HCT116 (cell line): ENCODE measurements at regions not wholly inside any gene's neighbourhood (a gene's known extent, or its start where the extent isn't known, plus 50 kb on each side); places are given as distances from the start of the nearest gene placed in this dataset.

ENCODE experiments used
- ATAC-seq: fragments of 200-7000 bp; cut with Tn5 transposase; 2 replicates; pipeline ENCODE4 v1.9.1; 2020; ENCODE audit warnings: mild to moderate bottlenecking, moderate library complexity
- BruUV-seq: library from RNA; stranded (reverse); fragments of 400-500 nt; replicated peaks from 2 replicates; lab custom pipeline; 2021; lab: Mats Ljungman, UMichigan
- CTCF ChIA-PET: fragments of 300-600 bp; sonication (Branson Sonifier 250); formaldehyde crosslinking; loops from one replicate; lab custom pipeline; 2021; ENCODE audit warnings: antibody characterized with exemption; lab: Charles Lee
- POLR2A ChIA-PET: fragments of 300-600, 350-600 bp; sonication (Branson Sonifier 250); formaldehyde crosslinking; loops from one replicate; lab custom pipeline; 2021; ENCODE audit warnings: antibody characterized with exemption; lab: Charles Lee
- RAD21 ChIA-PET, 2 experiments: fragments of 300-600 bp; sonication (Branson Sonifier 250); formaldehyde crosslinking; loops; one replicate each; lab custom pipeline; 2023; ENCODE audit warnings: low total read pairs in 2 of 2; ENCODE audit not compliant: uncharacterized antibody in 2 of 2, unreplicated experiment in 2 of 2, low non-redundant PET in 1 of 2; lab: Charles Lee
- DNase-seq: peaks from one replicate; pipeline ENCODE4 v3.0.0-alpha.2; 2010; ENCODE audit warnings: low read depth, low spot score
- H2AFZ ChIP-seq: fragments of 200-600 bp; shearing (Covaris generic), sonication (generic); 2 replicates; pipeline ENCODE4 v1.6.1; 2017; ENCODE audit warnings: low read depth, mixed run types, mixed read lengths, antibody characterized with exemption, low read length; ENCODE audit not compliant: poor library complexity, severe bottlenecking
- H3K27ac ChIP-seq: 2 replicates; pipeline ENCODE4 v1.5.1; 2012; ENCODE audit warnings: low read depth, low read length
- H3K27me3 ChIP-seq: fragments of 200-600 bp; sonication (generic); 2 replicates; pipeline ENCODE4 v1.6.1; 2016; ENCODE audit warnings: mixed run types, low read length, mixed read lengths; ENCODE audit not compliant: insufficient read depth
- H3K36me3 ChIP-seq, 2 experiments: fragments of 200-500 bp in 1 of 2; fragments of 200-600 bp in 1 of 2; sonication (Bioruptor generic) in 1 of 2; sonication (generic) in 1 of 2; 2 replicates each; pipeline versions ENCODE4 v1.5.1 to v1.6.1; 2014 to 2016; ENCODE audit warnings: low read length in 2 of 2, inconsistent platforms in 1 of 2, mixed read lengths in 1 of 2, mixed run types in 1 of 2; ENCODE audit not compliant: insufficient read depth in 2 of 2, control insufficient read depth in 1 of 2
- H3K4me1 ChIP-seq, 2 experiments: fragments of 200-600 bp in 1 of 2; sonication (generic) in 1 of 2; 2 replicates each; pipeline versions ENCODE4 v1.5.1 to v1.6.1; 2012 to 2017; ENCODE audit warnings: low read length in 2 of 2, inconsistent platforms in 1 of 2, mild to moderate bottlenecking in 1 of 2, mixed read lengths in 1 of 2, mixed run types in 1 of 2, moderate library complexity in 1 of 2; ENCODE audit not compliant: insufficient read depth in 2 of 2, control insufficient read depth in 1 of 2
- H3K4me2 ChIP-seq: fragments of 200-600 bp; sonication (generic); 2 replicates; pipeline ENCODE4 v1.6.1; 2017; ENCODE audit warnings: mixed run types, low read length, mixed read lengths
- H3K4me3 ChIP-seq, 2 experiments: fragments of 200-600 bp in 1 of 2; sonication (generic) in 1 of 2; replicated peaks in 1 of 2; 2 replicates each; pipeline ENCODE4 v1.5.1; 2011 to 2016; ENCODE audit warnings: low read length in 2 of 2, control low read depth in 1 of 2, low read depth in 1 of 2, mild to moderate bottlenecking in 1 of 2, mixed read lengths in 1 of 2, mixed run types in 1 of 2
- H3K79me2 ChIP-seq: fragments of 200-600 bp; sonication (generic); 2 replicates; pipeline ENCODE4 v1.6.1; 2017; ENCODE audit warnings: mild to moderate bottlenecking, mixed run types, low read length, moderate library complexity, mixed read lengths; ENCODE audit not compliant: insufficient read depth
- H3K9ac ChIP-seq: fragments of 200-600 bp; sonication (generic); 2 replicates; pipeline ENCODE4 v1.6.1; 2016; ENCODE audit warnings: low read length, mixed read lengths
- H3K9me2 ChIP-seq: fragments of 200-600 bp; sonication (generic), shearing (Covaris generic); 2 replicates; pipeline ENCODE4 v1.6.1; 2017; ENCODE audit warnings: mixed run types, mild to moderate bottlenecking, moderate library complexity; ENCODE audit not compliant: insufficient read depth
- H3K9me3 ChIP-seq, 2 experiments: fragments of 200-500 bp in 1 of 2; fragments of 200-600 bp in 1 of 2; sonication (Bioruptor generic) in 1 of 2; sonication (generic) in 1 of 2; 2 replicates each; pipeline ENCODE4 v1.6.1; 2014 to 2017; ENCODE audit warnings: low read length in 2 of 2, mixed read lengths in 2 of 2, inconsistent platforms in 1 of 2, low read depth in 1 of 2, mild to moderate bottlenecking in 1 of 2, mixed run types in 1 of 2, moderate library complexity in 1 of 2; ENCODE audit not compliant: control insufficient read depth in 1 of 2, insufficient read depth in 1 of 2
- H4K20me1 ChIP-seq: fragments of 200-600 bp; sonication (generic), shearing (Covaris generic); 2 replicates; pipeline ENCODE4 v1.6.1; 2017; ENCODE audit warnings: mixed run types, mild to moderate bottlenecking, moderate library complexity; ENCODE audit not compliant: insufficient read depth
- CEBPB ChIP-seq: IDR thresholded peaks from 2 replicates; pipeline ENCODE4 v1.6.1; 2012; ENCODE audit warnings: low read depth
- EGR1 ChIP-seq: IDR thresholded peaks from 2 replicates; pipeline ENCODE4 v1.6.1; 2012; ENCODE audit warnings: low read depth
- EZH2 ChIP-seq: fragments of 200-600 bp; sonication (generic); IDR thresholded peaks from 2 replicates; pipeline ENCODE4 v1.6.1; 2017; ENCODE audit warnings: antibody characterized with exemption, mixed run types
- EZH2phosphoT487 ChIP-seq: fragments of 200-600 bp; IDR thresholded peaks from 2 replicates; pipeline ENCODE4 v1.6.1; 2018; ENCODE audit warnings: antibody characterized with exemption, borderline replicate concordance
- POLR2AphosphoS5 ChIP-seq: IDR thresholded peaks from 2 replicates; pipeline ENCODE4 v1.6.1; 2011; ENCODE audit warnings: mild to moderate bottlenecking, low read depth, low read length, moderate library complexity
- SIN3A ChIP-seq: IDR thresholded peaks from 2 replicates; pipeline ENCODE4 v1.6.1; 2012; ENCODE audit warnings: low read depth
- SP1 ChIP-seq: IDR thresholded peaks from 2 replicates; pipeline ENCODE4 v1.6.1; 2012; ENCODE audit warnings: low read depth
- SRF ChIP-seq: IDR thresholded peaks from 2 replicates; pipeline ENCODE4 v1.6.1; 2012; ENCODE audit warnings: low read depth
- TCF7L2 ChIP-seq: IDR thresholded peaks from 2 replicates; pipeline ENCODE4 v1.7.0; 2011; ENCODE audit warnings: borderline replicate concordance, inconsistent platforms; ENCODE audit not compliant: insufficient read depth, insufficient read length; ENCODE audit errors: extremely low read depth
- YY1 ChIP-seq: IDR thresholded peaks from 2 replicates; pipeline ENCODE4 v1.6.1; 2011; ENCODE audit warnings: low read length, low read depth, moderate library complexity, mild to moderate bottlenecking; ENCODE audit not compliant: insufficient replicate concordance; ENCODE audit errors: extremely low read depth
- ZFX ChIP-seq: fragments of 450-650 bp; IDR thresholded peaks from 2 replicates; pipeline ENCODE4 v1.6.1; 2017
- intact Hi-C: fragments of 100-400 bp; cut with micrococcal nuclease; formaldehyde crosslinking; loops from 2 replicates; pipeline ENCODE4 v1.10.0; 2022
- TF ChIP-seq, protein P1 (sequence below): IDR thresholded peaks from 2 replicates; pipeline ENCODE4 v1.6.1; 2012
- TF ChIP-seq, protein P2 (sequence below), 3 experiments: fragments of 200-600 bp in 1 of 3; sonication (generic) in 1 of 3; IDR thresholded peaks in 2 of 3; conservative IDR thresholded peaks in 1 of 3; 2 replicates each; pipeline ENCODE4 v1.5.1; 2012 to 2017; ENCODE audit warnings: low read depth in 2 of 3, low read length in 2 of 3, antibody characterized with exemption in 1 of 3, borderline replicate concordance in 1 of 3, control low read depth in 1 of 3, mild to moderate bottlenecking in 1 of 3, mixed read lengths in 1 of 3, mixed run types in 1 of 3, moderate library complexity in 1 of 3; ENCODE audit not compliant: insufficient read depth in 1 of 3
- TF ChIP-seq, protein P3 (sequence below): IDR thresholded peaks from 2 replicates; pipeline ENCODE4 v1.6.1; 2011; ENCODE audit warnings: mild to moderate bottlenecking, low read length, moderate library complexity; ENCODE audit not compliant: insufficient replicate concordance; ENCODE audit errors: extremely low read depth
- TF ChIP-seq, protein P4 (sequence below): IDR thresholded peaks from 2 replicates; pipeline ENCODE4 v1.6.1; 2012; ENCODE audit warnings: low read depth
- TF ChIP-seq, protein P5 (sequence below): IDR thresholded peaks from 2 replicates; pipeline ENCODE4 v1.6.1; 2012

DNA sequence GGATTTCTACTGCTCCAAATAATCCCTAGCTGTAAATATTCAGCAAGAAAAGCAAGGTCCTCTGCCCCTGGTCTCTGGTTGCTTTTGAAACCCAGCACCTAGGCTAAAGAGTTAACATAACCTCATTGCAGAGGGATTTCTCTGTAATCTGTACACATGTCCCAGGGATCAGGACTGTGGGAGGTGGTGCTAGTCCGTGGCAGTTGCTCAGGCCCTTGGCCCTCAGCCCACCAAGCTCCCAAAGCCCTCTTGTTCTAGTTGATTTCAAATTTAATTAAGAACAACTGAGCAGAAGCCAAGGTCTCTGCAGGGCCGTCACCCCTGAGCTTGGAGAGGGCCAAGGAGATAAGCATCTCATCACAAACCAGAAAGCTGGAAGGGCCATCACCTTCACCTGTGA is 181.1 kb downstream of the SOX9 start (continued):
- TF ChIP-seq, protein P1, sequence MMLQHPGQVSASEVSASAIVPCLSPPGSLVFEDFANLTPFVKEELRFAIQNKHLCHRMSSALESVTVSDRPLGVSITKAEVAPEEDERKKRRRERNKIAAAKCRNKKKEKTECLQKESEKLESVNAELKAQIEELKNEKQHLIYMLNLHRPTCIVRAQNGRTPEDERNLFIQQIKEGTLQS = no peak
- TF ChIP-seq, protein P2, sequence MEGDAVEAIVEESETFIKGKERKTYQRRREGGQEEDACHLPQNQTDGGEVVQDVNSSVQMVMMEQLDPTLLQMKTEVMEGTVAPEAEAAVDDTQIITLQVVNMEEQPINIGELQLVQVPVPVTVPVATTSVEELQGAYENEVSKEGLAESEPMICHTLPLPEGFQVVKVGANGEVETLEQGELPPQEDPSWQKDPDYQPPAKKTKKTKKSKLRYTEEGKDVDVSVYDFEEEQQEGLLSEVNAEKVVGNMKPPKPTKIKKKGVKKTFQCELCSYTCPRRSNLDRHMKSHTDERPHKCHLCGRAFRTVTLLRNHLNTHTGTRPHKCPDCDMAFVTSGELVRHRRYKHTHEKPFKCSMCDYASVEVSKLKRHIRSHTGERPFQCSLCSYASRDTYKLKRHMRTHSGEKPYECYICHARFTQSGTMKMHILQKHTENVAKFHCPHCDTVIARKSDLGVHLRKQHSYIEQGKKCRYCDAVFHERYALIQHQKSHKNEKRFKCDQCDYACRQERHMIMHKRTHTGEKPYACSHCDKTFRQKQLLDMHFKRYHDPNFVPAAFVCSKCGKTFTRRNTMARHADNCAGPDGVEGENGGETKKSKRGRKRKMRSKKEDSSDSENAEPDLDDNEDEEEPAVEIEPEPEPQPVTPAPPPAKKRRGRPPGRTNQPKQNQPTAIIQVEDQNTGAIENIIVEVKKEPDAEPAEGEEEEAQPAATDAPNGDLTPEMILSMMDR (IDR thresholded peaks at IDR 0.05 in 2 of 3, conservative IDR thresholded peaks at IDR 0.05 in 1 of 3; ENCODE audit: borderline replicate concordance in 1 of 3, insufficient read depth in 1 of 3, low read depth in 2 of 3, low read length in 2 of 3) = no peak
- TF ChIP-seq POLR2AphosphoS5 (no peak), CEBPB (no peak), ZFX (no peak), EGR1 (no peak), YY1 (no peak)
- TF ChIP-seq, protein P3, sequence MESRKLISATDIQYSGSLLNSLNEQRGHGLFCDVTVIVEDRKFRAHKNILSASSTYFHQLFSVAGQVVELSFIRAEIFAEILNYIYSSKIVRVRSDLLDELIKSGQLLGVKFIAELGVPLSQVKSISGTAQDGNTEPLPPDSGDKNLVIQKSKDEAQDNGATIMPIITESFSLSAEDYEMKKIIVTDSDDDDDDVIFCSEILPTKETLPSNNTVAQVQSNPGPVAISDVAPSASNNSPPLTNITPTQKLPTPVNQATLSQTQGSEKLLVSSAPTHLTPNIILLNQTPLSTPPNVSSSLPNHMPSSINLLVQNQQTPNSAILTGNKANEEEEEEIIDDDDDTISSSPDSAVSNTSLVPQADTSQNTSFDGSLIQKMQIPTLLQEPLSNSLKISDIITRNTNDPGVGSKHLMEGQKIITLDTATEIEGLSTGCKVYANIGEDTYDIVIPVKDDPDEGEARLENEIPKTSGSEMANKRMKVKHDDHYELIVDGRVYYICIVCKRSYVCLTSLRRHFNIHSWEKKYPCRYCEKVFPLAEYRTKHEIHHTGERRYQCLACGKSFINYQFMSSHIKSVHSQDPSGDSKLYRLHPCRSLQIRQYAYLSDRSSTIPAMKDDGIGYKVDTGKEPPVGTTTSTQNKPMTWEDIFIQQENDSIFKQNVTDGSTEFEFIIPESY = no peak

DNA sequence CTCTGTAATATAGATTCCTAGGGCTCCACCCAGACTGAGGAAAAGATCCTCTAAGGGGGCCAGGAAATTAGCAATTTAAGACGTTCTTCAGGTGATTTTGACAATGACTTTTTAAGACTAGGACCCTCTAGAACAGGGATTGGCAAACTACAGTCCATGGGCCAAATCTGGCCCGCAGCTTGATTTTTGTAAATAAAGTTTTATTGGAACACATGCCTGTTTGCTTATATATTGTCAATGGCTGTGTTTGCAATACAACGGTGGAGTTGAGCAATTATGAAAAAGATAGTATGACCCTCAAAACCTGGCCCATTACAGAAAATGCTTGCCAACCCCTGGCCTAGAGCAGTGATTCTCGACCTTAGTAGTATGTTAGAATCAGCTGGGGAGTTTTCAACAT is 181.9 kb downstream of the SOX9 start:
- CTCF ChIA-PET = no interaction called here
- Histone ChIP-seq H3K27ac (no peak overlapping the region), H3K36me3 (no peaks in the 10 kb centered on the region), H3K4me3 (no peak overlapping the region), H3K9me2 (no peaks in the 10 kb centered on the region), H3K9ac (no peak overlapping the region), H3K4me2 (no peak overlapping the region), H4K20me1 (no peaks in the 10 kb centered on the region), H3K27me3 (no peaks in the 10 kb centered on the region), H3K79me2 (no peaks in the 10 kb centered on the region), H2AFZ (no peak overlapping the region), H3K4me1 (peaks cover 4 to 5% of the 10 kb centered on the region in 2 experiments), H3K9me3 (no peaks in the 10 kb centered on the region)
- ATAC-seq (no peak), DNase-seq (no peak)
- TF ChIP-seq SP1 (no peak), TCF7L2 (no peak), SIN3A (no peak), SRF (no peak), EZH2 (no peak), YY1 (no peak), EGR1 (no peak), EZH2phosphoT487 (no peak)
- TF ChIP-seq, protein P4, sequence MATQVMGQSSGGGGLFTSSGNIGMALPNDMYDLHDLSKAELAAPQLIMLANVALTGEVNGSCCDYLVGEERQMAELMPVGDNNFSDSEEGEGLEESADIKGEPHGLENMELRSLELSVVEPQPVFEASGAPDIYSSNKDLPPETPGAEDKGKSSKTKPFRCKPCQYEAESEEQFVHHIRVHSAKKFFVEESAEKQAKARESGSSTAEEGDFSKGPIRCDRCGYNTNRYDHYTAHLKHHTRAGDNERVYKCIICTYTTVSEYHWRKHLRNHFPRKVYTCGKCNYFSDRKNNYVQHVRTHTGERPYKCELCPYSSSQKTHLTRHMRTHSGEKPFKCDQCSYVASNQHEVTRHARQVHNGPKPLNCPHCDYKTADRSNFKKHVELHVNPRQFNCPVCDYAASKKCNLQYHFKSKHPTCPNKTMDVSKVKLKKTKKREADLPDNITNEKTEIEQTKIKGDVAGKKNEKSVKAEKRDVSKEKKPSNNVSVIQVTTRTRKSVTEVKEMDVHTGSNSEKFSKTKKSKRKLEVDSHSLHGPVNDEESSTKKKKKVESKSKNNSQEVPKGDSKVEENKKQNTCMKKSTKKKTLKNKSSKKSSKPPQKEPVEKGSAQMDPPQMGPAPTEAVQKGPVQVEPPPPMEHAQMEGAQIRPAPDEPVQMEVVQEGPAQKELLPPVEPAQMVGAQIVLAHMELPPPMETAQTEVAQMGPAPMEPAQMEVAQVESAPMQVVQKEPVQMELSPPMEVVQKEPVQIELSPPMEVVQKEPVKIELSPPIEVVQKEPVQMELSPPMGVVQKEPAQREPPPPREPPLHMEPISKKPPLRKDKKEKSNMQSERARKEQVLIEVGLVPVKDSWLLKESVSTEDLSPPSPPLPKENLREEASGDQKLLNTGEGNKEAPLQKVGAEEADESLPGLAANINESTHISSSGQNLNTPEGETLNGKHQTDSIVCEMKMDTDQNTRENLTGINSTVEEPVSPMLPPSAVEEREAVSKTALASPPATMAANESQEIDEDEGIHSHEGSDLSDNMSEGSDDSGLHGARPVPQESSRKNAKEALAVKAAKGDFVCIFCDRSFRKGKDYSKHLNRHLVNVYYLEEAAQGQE = no peak
- TF ChIP-seq, protein P5, sequence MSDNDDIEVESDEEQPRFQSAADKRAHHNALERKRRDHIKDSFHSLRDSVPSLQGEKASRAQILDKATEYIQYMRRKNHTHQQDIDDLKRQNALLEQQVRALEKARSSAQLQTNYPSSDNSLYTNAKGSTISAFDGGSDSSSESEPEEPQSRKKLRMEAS = no peak
- intact Hi-C loops = no loop called here
- BruUV-seq = no TSS peak
- RAD21 ChIA-PET = no interaction called here
- POLR2A ChIA-PET = no interaction called here
